Vagina (tissue), 2 donors: ENCODE measurements at regions not wholly inside any gene's neighbourhood (a gene's known extent, or its start where the extent isn't known, plus 50 kb on each side); places are given as distances from the start of the nearest gene placed in this dataset.
A peak's percentile ranks its signal among the peaks of the same experiment; 100 is the strongest.

Experiments
- POLR2A ChIP-seq, 2 donors: fragments of 450-650 bp; IDR thresholded peaks; one replicate each; pipeline ENCODE4 v1.6.1; 2017; ENCODE audit warnings: antibody characterized with exemption in 2 of 2, mild to moderate bottlenecking in 2 of 2, moderate library complexity in 2 of 2
- POLR2AphosphoS5 ChIP-seq, 2 donors: sonication (generic); formaldehyde crosslinking; IDR thresholded peaks; one replicate each; pipeline ENCODE4 v1.9.0; 2017; ENCODE audit warnings: antibody characterized with exemption in 2 of 2, mild to moderate bottlenecking in 2 of 2, low read depth in 1 of 2; ENCODE audit not compliant: insufficient read depth in 1 of 2
- TF ChIP-seq, protein P1 (sequence below), 3 experiments: fragments of 450-650 bp in 2 of 3; fragments of 200-600 bp in 1 of 3; sonication (generic) in 1 of 3; IDR thresholded peaks; one replicate each; pipeline ENCODE4 v1.5.1; 2017 to 2019; ENCODE audit warnings: antibody characterized with exemption in 3 of 3, mild to moderate bottlenecking in 2 of 3, moderate library complexity in 2 of 3

DNA sequence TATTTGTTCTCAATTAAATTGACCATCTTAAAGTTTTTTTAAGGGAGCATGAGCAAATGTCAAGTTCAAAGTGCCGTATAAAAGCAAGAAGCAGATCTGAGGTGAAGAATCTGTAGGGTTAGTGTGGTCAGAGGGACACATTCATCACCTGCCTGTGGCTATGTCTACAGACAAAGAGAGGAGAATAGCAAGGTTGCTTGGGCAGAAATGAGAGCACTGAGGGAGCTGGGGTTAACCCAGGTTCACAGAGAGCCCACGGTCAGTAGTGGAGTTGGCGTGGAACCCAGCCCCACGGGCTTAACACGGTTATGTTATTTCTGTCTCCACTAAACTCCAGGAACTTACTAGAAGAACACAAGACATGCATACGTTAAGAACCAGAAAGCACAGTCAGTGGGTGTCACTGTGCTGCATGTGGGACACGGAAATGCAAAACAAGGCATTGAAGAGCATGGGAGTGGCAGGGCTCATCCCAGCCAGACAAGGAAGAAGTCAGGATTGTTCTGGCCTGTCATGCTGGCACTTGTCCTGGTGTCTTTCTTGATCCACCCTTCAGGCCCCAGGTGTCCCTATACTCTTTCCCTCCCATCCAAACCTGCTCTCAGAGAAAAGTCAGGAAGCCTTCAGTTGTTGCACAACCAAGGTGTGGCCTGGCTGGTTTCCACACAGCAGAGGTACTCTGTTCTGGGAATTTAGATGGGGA is 95.5 kb upstream of the IVNS1ABP start:
- TF ChIP-seq, protein P1, sequence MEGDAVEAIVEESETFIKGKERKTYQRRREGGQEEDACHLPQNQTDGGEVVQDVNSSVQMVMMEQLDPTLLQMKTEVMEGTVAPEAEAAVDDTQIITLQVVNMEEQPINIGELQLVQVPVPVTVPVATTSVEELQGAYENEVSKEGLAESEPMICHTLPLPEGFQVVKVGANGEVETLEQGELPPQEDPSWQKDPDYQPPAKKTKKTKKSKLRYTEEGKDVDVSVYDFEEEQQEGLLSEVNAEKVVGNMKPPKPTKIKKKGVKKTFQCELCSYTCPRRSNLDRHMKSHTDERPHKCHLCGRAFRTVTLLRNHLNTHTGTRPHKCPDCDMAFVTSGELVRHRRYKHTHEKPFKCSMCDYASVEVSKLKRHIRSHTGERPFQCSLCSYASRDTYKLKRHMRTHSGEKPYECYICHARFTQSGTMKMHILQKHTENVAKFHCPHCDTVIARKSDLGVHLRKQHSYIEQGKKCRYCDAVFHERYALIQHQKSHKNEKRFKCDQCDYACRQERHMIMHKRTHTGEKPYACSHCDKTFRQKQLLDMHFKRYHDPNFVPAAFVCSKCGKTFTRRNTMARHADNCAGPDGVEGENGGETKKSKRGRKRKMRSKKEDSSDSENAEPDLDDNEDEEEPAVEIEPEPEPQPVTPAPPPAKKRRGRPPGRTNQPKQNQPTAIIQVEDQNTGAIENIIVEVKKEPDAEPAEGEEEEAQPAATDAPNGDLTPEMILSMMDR (IDR thresholded peaks at IDR 0.05), result no peak
- TF ChIP-seq POLR2A (IDR thresholded peaks at IDR 0.05), result no peak
- peak in 1 of 2 donors; percentile 85 for TF ChIP-seq POLR2AphosphoS5 (IDR thresholded peaks at IDR 0.05; ENCODE audit: insufficient read depth in 1 of 2, low read depth in 1 of 2)
